HG02884 (cell line): ENCODE measurements at regions not wholly inside any gene's neighbourhood (a gene's known extent, or its start where the extent isn't known, plus 50 kb on each side); places are given as distances from the start of the nearest gene placed in this dataset.

ENCODE experiments used
- ATAC-seq: cut with Tn5 transposase; IDR thresholded peaks from one replicate; pipeline ENCODE4 v1.9.1; 2021; ENCODE audit warnings: mild to moderate bottlenecking, moderate library complexity; ENCODE audit not compliant: unreplicated experiment

GRCh38 chr1:70916034-70916427 lies 131.6 kb downstream of the PTGER3 start:
- no peak for ATAC-seq

- no peak for ATAC-seq
These were observed 127.8 kb downstream of the PTGER3 start for GRCh38 chr1:70919706-70920323.
